ENCODE measurements at regions not wholly inside any gene's neighbourhood (a gene's known extent, or its start where the extent isn't known, plus 50 kb on each side); places are given as distances from the start of the nearest gene placed in this dataset.

- Mint-ChIP-seq H3K36me3 (no peaks in the 10 kb centered on the region), H3K27ac (no peak overlapping the region), H3K27me3 (no peaks in the 10 kb centered on the region), H3K4me1 (no peaks in the 10 kb centered on the region), H3K9me3 (peaks cover 0 to 7% (median 3%) of the 10 kb centered on the region in 8 donors), H3K4me3 (no peak overlapping the region)
- intact Hi-C loops (cut with micrococcal nuclease): no loop called here
- DNase-seq: no peak
- POLR2A ChIA-PET (ENCODE audit: partially characterized antibody): no interaction called here
- Histone ChIP-seq H3K36me3 (ENCODE audit: insufficient read depth, low read length) (no peaks in the 10 kb centered on the region), H3K27me3 (ENCODE audit: insufficient read depth, low read length) (no peaks in the 10 kb centered on the region), H3K4me1 (ENCODE audit: insufficient read depth, low read length) (no peaks in the 10 kb centered on the region), H3K4me3 (ENCODE audit: low read length in 2 of 2) (no peak overlapping the region), H3K9me3 (ENCODE audit: control insufficient read depth in 1 of 2, low read length in 2 of 2) (no peaks in the 10 kb centered on the region), H3K27ac (ENCODE audit: low read depth, low read length) (no peak overlapping the region)
- CTCF ChIA-PET (ENCODE audit: partially characterized antibody): no interaction called here
These were observed 104.1 kb upstream of the UBE2E2 start for GRCh38 chr3:23099021-23099420.

- H3K27me3 ChIP-seq (ENCODE audit: insufficient read depth, low read length): no peaks in the 10 kb centered on the region
- Mint-ChIP-seq H3K4me1 (no peaks in the 10 kb centered on the region), H3K36me3 (no peaks in the 10 kb centered on the region), H3K27me3 (no peaks in the 10 kb centered on the region), H3K9me3 (peaks cover 0 to 7% (median 3%) of the 10 kb centered on the region in 8 donors), H3K27ac (no peak overlapping the region), H3K4me3 (no peak overlapping the region)
- POLR2A ChIA-PET (ENCODE audit: partially characterized antibody): no interaction called here
- intact Hi-C loops (cut with micrococcal nuclease): no loop called here
- no peaks in the 10 kb centered on the region for H3K36me3 ChIP-seq (ENCODE audit: insufficient read depth, low read length)
- no peaks in the 10 kb centered on the region for H3K4me1 ChIP-seq (ENCODE audit: insufficient read depth, low read length)
- H3K4me3 ChIP-seq (ENCODE audit: low read length in 2 of 2): no peak overlapping the region
- H3K27ac ChIP-seq (ENCODE audit: low read depth, low read length): no peak overlapping the region
- H3K9me3 ChIP-seq (ENCODE audit: control insufficient read depth in 1 of 2, low read length in 2 of 2): no peaks in the 10 kb centered on the region
- no peak for DNase-seq
- CTCF ChIA-PET (ENCODE audit: partially characterized antibody): no interaction called here
These were observed 103.5 kb upstream of the UBE2E2 start for GRCh38 chr3:23099677-23100076.

GRCh38 chr3:23100106-23100505 is 103.0 kb upstream of the UBE2E2 start:
- H3K27me3 Mint-ChIP-seq: no peaks in the 10 kb centered on the region
- Histone ChIP-seq H3K9me3 (ENCODE audit: control insufficient read depth in 1 of 2, low read length in 2 of 2) (no peaks in the 10 kb centered on the region), H3K4me1 (ENCODE audit: insufficient read depth, low read length) (no peaks in the 10 kb centered on the region), H3K4me3 (ENCODE audit: low read length in 2 of 2) (no peak overlapping the region), H3K27me3 (ENCODE audit: insufficient read depth, low read length) (no peaks in the 10 kb centered on the region), H3K36me3 (ENCODE audit: insufficient read depth, low read length) (no peaks in the 10 kb centered on the region), H3K27ac (ENCODE audit: low read depth, low read length) (no peak overlapping the region)
- no peaks in the 10 kb centered on the region for H3K4me1 Mint-ChIP-seq
- no peak overlapping the region for H3K4me3 Mint-ChIP-seq
- intact Hi-C loops (cut with micrococcal nuclease): no loop called here
- no peak overlapping the region for H3K27ac Mint-ChIP-seq
- ChIA-PET CTCF (ENCODE audit: partially characterized antibody) (no interaction called here), POLR2A (ENCODE audit: partially characterized antibody) (no interaction called here)
- no peaks in the 10 kb centered on the region for H3K36me3 Mint-ChIP-seq
- peaks cover 0 to 7% (median 3%) of the 10 kb centered on the region in 8 donors for H3K9me3 Mint-ChIP-seq
- DNase-seq: no peak

- no peaks in the 10 kb centered on the region for H3K4me1 Mint-ChIP-seq
- Histone ChIP-seq H3K4me3 (ENCODE audit: low read length in 2 of 2) (no peak overlapping the region), H3K27me3 (ENCODE audit: insufficient read depth, low read length) (no peaks in the 10 kb centered on the region), H3K27ac (ENCODE audit: low read depth, low read length) (no peak overlapping the region), H3K36me3 (ENCODE audit: insufficient read depth, low read length) (no peaks in the 10 kb centered on the region), H3K4me1 (ENCODE audit: insufficient read depth, low read length) (no peaks in the 10 kb centered on the region), H3K9me3 (ENCODE audit: control insufficient read depth in 1 of 2, low read length in 2 of 2) (no peaks in the 10 kb centered on the region)
- H3K4me3 Mint-ChIP-seq: no peak overlapping the region
- H3K27me3 Mint-ChIP-seq: peaks cover 0 to 1% of the 10 kb centered on the region in 2 donors
- ChIA-PET CTCF (ENCODE audit: partially characterized antibody) (no interaction called here), POLR2A (ENCODE audit: partially characterized antibody) (no interaction called here)
- no peak overlapping the region for H3K27ac Mint-ChIP-seq
- no peaks in the 10 kb centered on the region for H3K36me3 Mint-ChIP-seq
- peaks cover 0 to 8% (median 3%) of the 10 kb centered on the region in 8 donors for H3K9me3 Mint-ChIP-seq
- no peak for DNase-seq
- intact Hi-C loops (cut with micrococcal nuclease): no loop called here
These were observed 99.4 kb upstream of the UBE2E2 start for GRCh38 chr3:23103764-23104163.

GRCh38 chr3:23105048-23105447 is 98.1 kb upstream of the UBE2E2 start:
- H3K9me3 ChIP-seq (ENCODE audit: control insufficient read depth in 1 of 2, low read length in 2 of 2): no peaks in the 10 kb centered on the region
- intact Hi-C loops (cut with micrococcal nuclease): no loop called here
- no peaks in the 10 kb centered on the region for H3K4me1 Mint-ChIP-seq
- H3K27ac Mint-ChIP-seq: no peak overlapping the region
- no peak for DNase-seq
- H3K4me3 ChIP-seq (ENCODE audit: low read length in 2 of 2): no peak overlapping the region
- H3K27me3 Mint-ChIP-seq: peaks cover 0 to 1% of the 10 kb centered on the region in 2 donors
- H3K36me3 ChIP-seq (ENCODE audit: insufficient read depth, low read length): no peaks in the 10 kb centered on the region
- no peak overlapping the region for H3K4me3 Mint-ChIP-seq
- no peaks in the 10 kb centered on the region for H3K36me3 Mint-ChIP-seq
- H3K27ac ChIP-seq (ENCODE audit: low read depth, low read length): no peak overlapping the region
- no peaks in the 10 kb centered on the region for H3K4me1 ChIP-seq (ENCODE audit: insufficient read depth, low read length)
- H3K27me3 ChIP-seq (ENCODE audit: insufficient read depth, low read length): no peaks in the 10 kb centered on the region
- H3K9me3 Mint-ChIP-seq: peaks cover 0 to 8% (median 3%) of the 10 kb centered on the region in 8 donors
- ChIA-PET CTCF (ENCODE audit: partially characterized antibody) (no interaction called here), POLR2A (ENCODE audit: partially characterized antibody) (no interaction called here)

- no peak overlapping the region for H3K4me3 Mint-ChIP-seq
- no peaks in the 10 kb centered on the region for H3K4me1 Mint-ChIP-seq
- H3K27ac ChIP-seq (ENCODE audit: low read depth, low read length): no peak overlapping the region
- no peak for DNase-seq
- H3K4me1 ChIP-seq (ENCODE audit: insufficient read depth, low read length): no peaks in the 10 kb centered on the region
- H3K36me3 ChIP-seq (ENCODE audit: insufficient read depth, low read length): no peaks in the 10 kb centered on the region
- intact Hi-C loops (cut with micrococcal nuclease): no loop called here
- no peaks in the 10 kb centered on the region for H3K9me3 ChIP-seq (ENCODE audit: control insufficient read depth in 1 of 2, low read length in 2 of 2)
- H3K4me3 ChIP-seq (ENCODE audit: low read length in 2 of 2): no peak overlapping the region
- ChIA-PET CTCF (ENCODE audit: partially characterized antibody) (no interaction called here), POLR2A (ENCODE audit: partially characterized antibody) (no interaction called here)
- no peaks in the 10 kb centered on the region for H3K27me3 ChIP-seq (ENCODE audit: insufficient read depth, low read length)
- H3K36me3 Mint-ChIP-seq: no peaks in the 10 kb centered on the region
- no peak overlapping the region for H3K27ac Mint-ChIP-seq
- H3K27me3 Mint-ChIP-seq: peaks cover 0 to 1% of the 10 kb centered on the region in 2 donors
- H3K9me3 Mint-ChIP-seq: peaks cover 0 to 8% (median 2%) of the 10 kb centered on the region in 8 donors
These were observed 96.5 kb upstream of the UBE2E2 start for GRCh38 chr3:23106666-23107065.

GRCh38 chr3:23107221-23107620 is 95.9 kb upstream of the UBE2E2 start:
- Histone ChIP-seq H3K4me3 (ENCODE audit: low read length in 2 of 2) (no peak overlapping the region), H3K36me3 (ENCODE audit: insufficient read depth, low read length) (no peaks in the 10 kb centered on the region), H3K4me1 (ENCODE audit: insufficient read depth, low read length) (no peaks in the 10 kb centered on the region), H3K9me3 (ENCODE audit: control insufficient read depth in 1 of 2, low read length in 2 of 2) (no peaks in the 10 kb centered on the region), H3K27me3 (ENCODE audit: insufficient read depth, low read length) (no peaks in the 10 kb centered on the region), H3K27ac (ENCODE audit: low read depth, low read length) (no peak overlapping the region)
- Mint-ChIP-seq H3K4me3 (no peak overlapping the region), H3K27ac (no peak overlapping the region), H3K27me3 (peaks cover 0 to 1% of the 10 kb centered on the region in 2 donors), H3K9me3 (peaks cover 0 to 8% (median 2%) of the 10 kb centered on the region in 8 donors), H3K36me3 (no peaks in the 10 kb centered on the region), H3K4me1 (no peaks in the 10 kb centered on the region)
- intact Hi-C loops (cut with micrococcal nuclease): no loop called here
- DNase-seq: no peak
- ChIA-PET POLR2A (ENCODE audit: partially characterized antibody) (no interaction called here), CTCF (ENCODE audit: partially characterized antibody) (no interaction called here)

- H3K27ac Mint-ChIP-seq: no peak overlapping the region
- no peaks in the 10 kb centered on the region for H3K4me1 ChIP-seq (ENCODE audit: insufficient read depth, low read length)
- H3K27me3 ChIP-seq (ENCODE audit: insufficient read depth, low read length): no peaks in the 10 kb centered on the region
- no peaks in the 10 kb centered on the region for H3K36me3 ChIP-seq (ENCODE audit: insufficient read depth, low read length)
- H3K4me3 ChIP-seq (ENCODE audit: low read length in 2 of 2): no peak overlapping the region
- intact Hi-C loops (cut with micrococcal nuclease): no loop called here
- H3K27me3 Mint-ChIP-seq: peaks cover 0 to 1% of the 10 kb centered on the region in 2 donors
- POLR2A ChIA-PET (ENCODE audit: partially characterized antibody): no interaction called here
- no peaks in the 10 kb centered on the region for H3K36me3 Mint-ChIP-seq
- no peak for DNase-seq
- peaks cover 0 to 8% (median 1%) of the 10 kb centered on the region in 8 donors for H3K9me3 Mint-ChIP-seq
- H3K27ac ChIP-seq (ENCODE audit: low read depth, low read length): no peak overlapping the region
- H3K9me3 ChIP-seq (ENCODE audit: control insufficient read depth in 1 of 2, low read length in 2 of 2): no peaks in the 10 kb centered on the region
- no peak overlapping the region for H3K4me3 Mint-ChIP-seq
- CTCF ChIA-PET (ENCODE audit: partially characterized antibody): no interaction called here
- H3K4me1 Mint-ChIP-seq: no peaks in the 10 kb centered on the region
These were observed 94.6 kb upstream of the UBE2E2 start for GRCh38 chr3:23108451-23109057.
